ENCODE measurements at regions not wholly inside any gene's neighbourhood (a gene's known extent, or its start where the extent isn't known, plus 50 kb on each side); places are given as distances from the start of the nearest gene placed in this dataset.

DNA sequence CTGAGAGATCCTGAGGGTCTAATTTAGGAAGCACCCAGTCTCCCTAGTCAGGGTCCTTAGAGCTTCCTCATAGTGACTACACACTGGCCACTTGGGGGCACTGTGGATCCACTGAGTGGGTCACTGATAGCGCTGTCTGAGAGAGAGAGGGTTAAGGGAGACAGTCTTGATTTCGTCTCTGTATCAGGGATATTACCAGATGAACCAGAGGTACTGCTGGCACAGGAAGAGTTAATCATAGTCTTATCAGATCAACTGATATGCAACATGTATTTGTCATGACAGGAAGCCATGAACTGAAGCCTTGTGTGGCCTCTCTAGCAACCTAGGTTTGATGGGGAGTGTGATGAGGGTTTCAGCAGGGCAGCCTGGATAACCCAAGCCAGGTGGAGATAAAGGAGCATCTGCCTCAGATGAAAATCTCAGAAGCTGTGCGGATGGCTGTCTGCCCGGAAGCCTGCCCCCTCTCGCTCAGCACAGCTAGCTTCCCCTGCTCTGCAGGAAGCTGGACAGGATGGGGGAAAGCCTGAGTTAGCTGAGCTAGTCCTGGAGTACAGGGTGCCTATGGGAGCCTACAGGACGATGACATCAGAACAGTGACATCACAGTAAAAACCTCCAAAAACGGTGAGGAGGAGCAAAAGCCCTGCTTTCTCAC is 214.0 kb upstream of the PRSS1 start:
- TF ChIP-seq POLR2A (IDR thresholded peaks at IDR 0.05; ENCODE audit: low read depth, low read length): no peak
- no peak for TF ChIP-seq POLR2AphosphoS5 (IDR thresholded peaks at IDR 0.05; ENCODE audit: low read depth, low read length)
- no peak for TF ChIP-seq TAF1 (IDR thresholded peaks at IDR 0.05; ENCODE audit: borderline replicate concordance, low read depth, low read length)

Data from GM12892 (cell line).